Endodermal cell (in vitro differentiated cells): ENCODE measurements at regions not wholly inside any gene's neighbourhood (a gene's known extent, or its start where the extent isn't known, plus 50 kb on each side); places are given as distances from the start of the nearest gene placed in this dataset.

Source experiments
- DNase-seq: peaks from one replicate; pipeline ENCODE4 v3.0.0-alpha.2; 2017
- H3K27ac ChIP-seq: 2 replicates; pipeline ENCODE4 v1.5.1; 2013; ENCODE audit warnings: mild to moderate bottlenecking, low read depth, low read length, moderate library complexity
- H3K27me3 ChIP-seq: 2 replicates; pipeline ENCODE4 v1.6.1; 2013; ENCODE audit warnings: mild to moderate bottlenecking, low read length, moderate library complexity; ENCODE audit not compliant: insufficient read depth, control insufficient read depth, poor library complexity, severe bottlenecking
- H3K36me3 ChIP-seq: 2 replicates; pipeline ENCODE4 v1.7.0; 2013; ENCODE audit warnings: mild to moderate bottlenecking, low read length, moderate library complexity; ENCODE audit not compliant: control insufficient read depth, insufficient read depth
- H3K4me1 ChIP-seq: one replicate; pipeline ENCODE4 v1.7.0; 2013; ENCODE audit warnings: low read length; ENCODE audit not compliant: control insufficient read depth, insufficient read depth
- H3K4me3 ChIP-seq: 2 replicates; pipeline ENCODE4 v1.5.1; 2013; ENCODE audit warnings: mild to moderate bottlenecking, low read length, moderate library complexity
- H3K9ac ChIP-seq: 2 replicates; pipeline ENCODE4 v1.6.1; 2013; ENCODE audit warnings: mild to moderate bottlenecking, low read length, moderate library complexity; ENCODE audit not compliant: poor library complexity, severe bottlenecking; ENCODE audit errors: extremely low read depth
- H3K9me3 ChIP-seq: 2 replicates; pipeline ENCODE4 v1.6.1; 2013; ENCODE audit warnings: mild to moderate bottlenecking, low read length, moderate library complexity; ENCODE audit not compliant: control insufficient read depth
- H3K27ac Mint-ChIP-seq: 2 replicates; pipeline ENCODE4 v1.8.0; 2020; ENCODE audit warnings: mixed read lengths
- H3K27me3 Mint-ChIP-seq: 2 replicates; pipeline ENCODE4 v1.8.0; 2021; ENCODE audit warnings: mild to moderate bottlenecking, mixed read lengths; ENCODE audit not compliant: insufficient read depth
- H3K36me3 Mint-ChIP-seq: 2 replicates; pipeline ENCODE4 v1.8.0; 2020; ENCODE audit warnings: low read depth, mixed read lengths
- H3K4me1 Mint-ChIP-seq: 2 replicates; pipeline ENCODE4 v1.8.0; 2020; ENCODE audit warnings: mixed read lengths
- H3K4me3 Mint-ChIP-seq: 2 replicates; pipeline ENCODE4 v1.8.0; 2020; ENCODE audit warnings: mild to moderate bottlenecking, moderate library complexity, mixed read lengths
- H3K9me3 Mint-ChIP-seq: 2 replicates; pipeline ENCODE4 v1.8.0; 2020; ENCODE audit warnings: mild to moderate bottlenecking, mixed read lengths
- CTCF ChIP-seq: fragments of 200-600 bp; sonication (generic); conservative IDR thresholded peaks from 2 replicates; pipeline ENCODE4 v1.5.0; 2021; ENCODE audit warnings: antibody characterized with exemption, mild to moderate bottlenecking
- WGBS, 2 experiments: methylation state at CpG; one replicate each; pipeline versions ENCODE4 v1.1.5 to v1.1.7; 2013; ENCODE audit warnings: missing lambda C conversion rate in 2 of 2, mixed read lengths in 1 of 2; ENCODE audit not compliant: insufficient coverage in 1 of 2, insufficient read length in 1 of 2; 5-methylcytosine and 5-hydroxymethylcytosine counted together

DNA sequence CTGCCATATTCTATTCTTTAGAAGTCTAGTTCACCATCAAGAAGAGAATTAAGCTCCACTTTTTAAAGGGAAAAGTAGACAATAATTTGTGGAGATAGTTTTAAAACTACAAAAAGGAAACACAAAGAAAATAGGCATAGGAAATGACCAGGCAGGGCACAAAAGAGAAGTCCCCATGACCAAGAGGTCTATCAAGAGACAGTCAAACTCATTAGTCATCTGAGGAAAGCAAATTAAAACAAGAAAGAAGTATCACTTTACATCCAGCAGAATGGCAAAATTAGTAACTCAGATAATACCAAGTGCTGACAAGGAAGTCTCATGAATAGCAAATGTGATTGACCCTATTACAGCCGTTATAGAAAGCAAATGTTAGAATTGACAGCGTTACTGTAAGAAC is 243.7 kb upstream of the SNX7 start:
- no peaks in the 10 kb centered on the region for H3K27me3 Mint-ChIP-seq
- H3K36me3 ChIP-seq, result no peaks in the 10 kb centered on the region
- no peaks in the 10 kb centered on the region for H3K36me3 Mint-ChIP-seq
- peaks cover 8% of the 10 kb centered on the region for H3K9me3 ChIP-seq
- no peak for DNase-seq
- TF ChIP-seq CTCF, result no peak
- H3K27ac ChIP-seq, result no peak overlapping the region
- no peak overlapping the region for H3K9ac ChIP-seq
- H3K27ac Mint-ChIP-seq, result no peak overlapping the region
- H3K9me3 Mint-ChIP-seq, result peaks cover 9% of the 10 kb centered on the region
- 98 to 100% methylated on average over 1 to 2 of the region's 2 CpGs for WGBS, 2 experiments
- no peak overlapping the region for H3K4me3 ChIP-seq
- no peaks in the 10 kb centered on the region for H3K27me3 ChIP-seq
- peaks cover 2% of the 10 kb centered on the region for H3K4me1 Mint-ChIP-seq
- no peaks in the 10 kb centered on the region for H3K4me1 ChIP-seq
- no peak overlapping the region for H3K4me3 Mint-ChIP-seq

- Mint-ChIP-seq H3K4me3 (no peak overlapping the region), H3K9me3 (peaks cover 25% of the 10 kb centered on the region), H3K36me3 (no peaks in the 10 kb centered on the region), H3K27me3 (peaks cover 2% of the 10 kb centered on the region), H3K4me1 (peaks cover 14% of the 10 kb centered on the region), H3K27ac (no peak overlapping the region)
- Histone ChIP-seq H3K4me1 (peaks cover under 1% of the 10 kb centered on the region), H3K4me3 (no peak overlapping the region), H3K27me3 (no peaks in the 10 kb centered on the region), H3K36me3 (no peaks in the 10 kb centered on the region), H3K9ac (no peak overlapping the region), H3K9me3 (peaks cover 16% of the 10 kb centered on the region), H3K27ac (no peak overlapping the region)
- no CpG with 5 or more reads among the region's 1 CpG for WGBS, 2 experiments
- DNase-seq, result no peak
- TF ChIP-seq CTCF, result no peak
Observed at GRCh38 chr1:98410082-98410481, 251.4 kb upstream of the SNX7 start.

- no peaks in the 10 kb centered on the region for H3K36me3 Mint-ChIP-seq
- Histone ChIP-seq H3K27me3 (no peaks in the 10 kb centered on the region), H3K9ac (no peak overlapping the region), H3K4me1 (peaks cover 9% of the 10 kb centered on the region), H3K27ac (no peak overlapping the region), H3K4me3 (no peak overlapping the region), H3K9me3 (no peaks in the 10 kb centered on the region), H3K36me3 (no peaks in the 10 kb centered on the region)
- peaks cover 3% of the 10 kb centered on the region for H3K9me3 Mint-ChIP-seq
- WGBS, 2 experiments, result 88% methylated on average over 1 of the region's 1 CpG; no CpG with 5 or more reads in 1 of the 2 experiments
- peaks cover 2% of the 10 kb centered on the region for H3K27me3 Mint-ChIP-seq
- H3K27ac Mint-ChIP-seq, result no peak overlapping the region
- DNase-seq, result no peak
- no peak overlapping the region for H3K4me3 Mint-ChIP-seq
- TF ChIP-seq CTCF, result no peak
- H3K4me1 Mint-ChIP-seq, result peaks cover 30% of the 10 kb centered on the region
Observed at GRCh38 chr1:98406352-98407088, 255.0 kb upstream of the SNX7 start.
